IPS-15b (cell line): ENCODE measurements at regions not wholly inside any gene's neighbourhood (a gene's known extent, or its start where the extent isn't known, plus 50 kb on each side); places are given as distances from the start of the nearest gene placed in this dataset.
"Not testable (repeated sequence)": the region's sequence is repeated elsewhere in the genome, so short reads cannot be mapped to it uniquely, and the experiment has no call there.

ENCODE experiments used
- H3K27me3 ChIP-seq: one replicate; pipeline ENCODE4 v1.6.1; 2013; ENCODE audit warnings: low read length; ENCODE audit not compliant: control insufficient read depth, insufficient read depth
- H3K36me3 ChIP-seq: one replicate; pipeline ENCODE4 v1.6.1; 2013; ENCODE audit warnings: low read length; ENCODE audit not compliant: control insufficient read depth, insufficient read depth
- H3K4me1 ChIP-seq: one replicate; pipeline ENCODE4 v1.6.1; 2013; ENCODE audit warnings: mild to moderate bottlenecking, low read length; ENCODE audit not compliant: control insufficient read depth, insufficient read depth
- H3K4me3 ChIP-seq: one replicate; pipeline ENCODE4 v1.5.1; 2013; ENCODE audit warnings: low read depth, low read length
- H3K9ac ChIP-seq: one replicate; pipeline ENCODE4 v1.6.1; 2013; ENCODE audit warnings: low read depth, mild to moderate bottlenecking, low read length
- H3K9me3 ChIP-seq: one replicate; pipeline ENCODE4 v1.6.1; 2013; ENCODE audit warnings: mild to moderate bottlenecking, low read length; ENCODE audit not compliant: control insufficient read depth, insufficient read depth

GRCh38 chr10:121674885-121675284 is 76.6 kb upstream of the FGFR2 start:
- H3K9ac ChIP-seq, result no peak overlapping the region
- peaks cover 8% of the 10 kb centered on the region for H3K9me3 ChIP-seq
- no peak overlapping the region for H3K4me3 ChIP-seq
- no peaks in the 10 kb centered on the region for H3K27me3 ChIP-seq
- H3K4me1 ChIP-seq, result no peaks in the 10 kb centered on the region
- peaks cover 2% of the 10 kb centered on the region for H3K36me3 ChIP-seq

- Histone ChIP-seq H3K27me3 (no peaks in the 10 kb centered on the region), H3K4me1 (peaks cover 19% of the 10 kb centered on the region), H3K4me3 (no peak overlapping the region), H3K36me3 (peaks cover 2% of the 10 kb centered on the region), H3K9ac (no peak overlapping the region), H3K9me3 (peaks cover 5% of the 10 kb centered on the region)
These were observed 74.5 kb upstream of the FGFR2 start for GRCh38 chr10:121672733-121673132.

DNA sequence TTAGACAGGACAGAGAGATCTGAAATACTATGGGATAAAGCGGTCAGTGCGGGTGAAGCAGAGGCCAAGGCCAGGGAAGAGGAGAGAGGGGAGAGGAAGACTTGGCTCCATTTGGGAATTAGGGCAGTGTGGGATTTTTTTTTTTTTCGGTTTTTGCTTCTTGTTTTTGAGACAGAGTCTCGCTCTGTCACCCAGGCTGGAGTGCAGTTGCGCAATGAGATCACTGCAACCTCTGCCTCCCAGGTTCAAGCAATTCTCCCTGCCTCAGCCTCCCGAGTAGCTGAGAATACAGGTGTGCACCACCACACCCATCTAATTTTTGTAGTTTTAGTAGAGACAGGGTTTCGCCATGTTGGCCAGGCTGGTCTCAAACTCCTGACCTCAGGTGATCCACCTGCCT is 71.6 kb upstream of the FGFR2 start:
- H3K27me3 ChIP-seq, H3K4me3 ChIP-seq, H3K9ac ChIP-seq, H3K36me3 ChIP-seq, H3K9me3 ChIP-seq: not testable (repeated sequence)
- peaks cover 20% of the 10 kb centered on the region for H3K4me1 ChIP-seq

GRCh38 chr10:121669028-121669374 is 70.8 kb upstream of the FGFR2 start:
- H3K4me1 ChIP-seq, result peaks cover 20% of the 10 kb centered on the region
- H3K9me3 ChIP-seq, result no peaks in the 10 kb centered on the region
- peak overlapping the region; percentile 10 for H3K4me3 ChIP-seq
- H3K36me3 ChIP-seq, result peaks cover 2% of the 10 kb centered on the region
- H3K9ac ChIP-seq, result no peak overlapping the region
- no peaks in the 10 kb centered on the region for H3K27me3 ChIP-seq

DNA sequence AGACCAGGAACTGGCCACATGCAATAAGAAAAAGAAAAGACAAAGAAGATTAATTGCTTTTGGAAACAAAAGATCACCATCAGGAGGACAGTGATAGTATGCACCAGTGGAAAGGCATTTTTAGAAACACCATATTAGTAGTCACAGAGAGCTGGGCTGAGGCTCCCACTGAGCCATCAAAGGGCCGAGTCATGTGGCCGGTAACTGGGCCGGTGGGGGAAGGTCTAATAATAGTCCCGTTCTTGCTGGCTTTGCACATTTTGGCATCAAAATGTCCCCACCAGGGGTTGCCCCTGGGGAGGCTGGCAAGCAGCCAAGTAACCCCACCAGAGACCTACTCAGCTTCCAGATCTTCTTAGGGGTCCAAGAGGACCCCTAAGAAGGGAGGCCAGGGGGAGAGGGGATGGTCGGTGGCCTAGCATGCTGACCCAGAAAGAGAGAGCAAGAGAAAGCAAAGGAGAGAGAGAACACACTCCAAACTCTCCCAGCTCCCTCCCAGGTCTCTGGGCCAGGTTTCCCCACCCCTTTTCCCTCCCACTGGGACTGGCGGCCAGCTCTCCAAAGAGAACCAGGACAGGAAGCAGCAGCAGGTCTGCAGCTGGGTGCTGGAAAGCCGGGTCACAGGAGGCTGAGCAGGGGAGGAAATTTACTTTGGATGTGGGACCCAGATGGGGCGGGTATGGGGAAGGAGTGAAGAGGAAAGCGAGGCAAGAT is 70.2 kb upstream of the FGFR2 start:
- no peaks in the 10 kb centered on the region for H3K9me3 ChIP-seq
- H3K4me1 ChIP-seq, result peaks cover 20% of the 10 kb centered on the region
- no peak overlapping the region for H3K9ac ChIP-seq
- H3K36me3 ChIP-seq, result no peaks in the 10 kb centered on the region
- H3K4me3 ChIP-seq, result peak overlapping the region; percentile 10
- H3K27me3 ChIP-seq, result no peaks in the 10 kb centered on the region

GRCh38 chr10:121667948-121668313 is 69.7 kb upstream of the FGFR2 start:
- no peaks in the 10 kb centered on the region for H3K36me3 ChIP-seq
- H3K9ac ChIP-seq, result no peak overlapping the region
- H3K9me3 ChIP-seq, result no peaks in the 10 kb centered on the region
- no peaks in the 10 kb centered on the region for H3K27me3 ChIP-seq
- H3K4me3 ChIP-seq, result no peak overlapping the region
- H3K4me1 ChIP-seq, result peaks cover 20% of the 10 kb centered on the region

DNA sequence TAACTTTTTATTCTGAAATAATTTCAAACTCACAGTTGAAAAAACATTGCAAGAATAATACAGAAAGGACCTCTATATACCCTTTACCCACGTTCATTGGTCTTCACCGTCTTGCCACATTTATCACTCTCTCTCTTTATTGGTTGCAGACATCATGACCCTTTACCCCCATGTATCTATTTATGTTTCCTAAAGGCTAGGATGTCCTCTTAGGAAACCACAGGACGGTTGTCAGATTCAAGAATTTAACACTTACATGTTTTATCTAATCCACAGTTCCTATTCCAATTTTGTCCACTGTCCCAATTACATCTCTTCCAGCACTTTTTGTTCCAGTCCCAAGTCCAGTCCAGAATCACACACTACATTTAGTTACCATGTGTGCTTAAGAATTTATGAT is 67.6 kb upstream of the FGFR2 start:
- Histone ChIP-seq H3K27me3 (no peaks in the 10 kb centered on the region), H3K4me1 (peaks cover 20% of the 10 kb centered on the region), H3K36me3 (no peaks in the 10 kb centered on the region), H3K9ac (no peak overlapping the region), H3K9me3 (no peaks in the 10 kb centered on the region), H3K4me3 (no peak overlapping the region)

DNA sequence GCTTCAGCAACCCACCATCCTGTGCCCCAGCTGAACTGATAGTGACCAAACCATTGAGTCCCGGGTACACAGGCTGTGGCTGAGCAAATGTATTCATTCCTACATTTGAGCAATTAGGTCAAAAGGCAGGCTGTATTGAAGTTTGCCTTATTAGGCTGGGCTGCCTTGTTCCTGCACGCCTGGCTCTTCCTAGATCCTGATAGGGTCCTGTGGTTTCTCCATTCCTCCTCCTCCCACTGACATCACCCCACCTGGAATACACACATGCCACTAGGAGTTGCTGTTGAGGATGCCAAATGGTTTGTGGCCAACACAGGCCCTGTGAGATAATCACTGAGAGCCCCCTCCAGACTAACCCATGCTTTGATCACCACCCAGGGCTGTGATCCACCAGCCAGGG is 66.4 kb upstream of the FGFR2 start:
- no peak overlapping the region for H3K9ac ChIP-seq
- H3K9me3 ChIP-seq, result no peaks in the 10 kb centered on the region
- H3K4me1 ChIP-seq, result peaks cover 20% of the 10 kb centered on the region
- no peaks in the 10 kb centered on the region for H3K36me3 ChIP-seq
- no peaks in the 10 kb centered on the region for H3K27me3 ChIP-seq
- no peak overlapping the region for H3K4me3 ChIP-seq

GRCh38 chr10:121662945-121663917 is 65.0 kb upstream of the FGFR2 start:
- Histone ChIP-seq H3K9ac (no peak overlapping the region), H3K36me3 (no peaks in the 10 kb centered on the region), H3K27me3 (no peaks in the 10 kb centered on the region), H3K4me3 (no peak overlapping the region), H3K4me1 (peaks cover 6% of the 10 kb centered on the region), H3K9me3 (no peaks in the 10 kb centered on the region)

- Histone ChIP-seq H3K36me3 (no peaks in the 10 kb centered on the region), H3K9me3 (no peaks in the 10 kb centered on the region), H3K9ac (no peak overlapping the region), H3K4me1 (no peaks in the 10 kb centered on the region), H3K27me3 (no peaks in the 10 kb centered on the region), H3K4me3 (no peak overlapping the region)
These were observed 64.3 kb upstream of the FGFR2 start for GRCh38 chr10:121662531-121662930.

- H3K9me3 ChIP-seq, result no peaks in the 10 kb centered on the region
- no peaks in the 10 kb centered on the region for H3K27me3 ChIP-seq
- no peaks in the 10 kb centered on the region for H3K36me3 ChIP-seq
- no peak overlapping the region for H3K9ac ChIP-seq
- H3K4me3 ChIP-seq, result no peak overlapping the region
- no peaks in the 10 kb centered on the region for H3K4me1 ChIP-seq
These were observed 63.2 kb upstream of the FGFR2 start for GRCh38 chr10:121661451-121661851.

DNA sequence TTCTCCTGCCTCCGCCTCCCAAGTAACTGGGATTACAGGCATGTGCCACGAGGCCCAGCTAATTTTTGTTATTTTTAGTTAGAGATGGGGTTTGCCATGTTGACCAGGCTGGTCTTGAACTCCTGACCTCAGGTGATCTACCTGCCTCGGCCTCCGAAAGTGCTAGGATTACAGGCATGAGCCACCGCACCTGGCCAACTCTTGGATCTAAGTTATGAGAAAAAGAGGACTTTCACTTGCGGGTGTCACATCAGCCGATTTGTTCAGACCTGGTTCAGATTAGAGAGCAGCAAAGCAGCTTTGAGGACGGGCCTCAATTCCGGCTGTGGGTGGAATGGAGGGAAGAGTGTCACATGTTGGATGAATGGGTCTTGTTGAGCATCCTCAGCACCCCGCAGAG is 61.0 kb upstream of the FGFR2 start:
- no peaks in the 10 kb centered on the region for H3K9me3 ChIP-seq
- H3K4me1 ChIP-seq, result peaks cover 3% of the 10 kb centered on the region
- H3K27me3 ChIP-seq, result no peaks in the 10 kb centered on the region

More for the DNA sequence above, 61.0 kb upstream of the FGFR2 start:
- Histone ChIP-seq H3K4me3 (no peak overlapping the region), H3K36me3 (no peaks in the 10 kb centered on the region), H3K9ac (no peak overlapping the region)
